ENCODE measurements at regions not wholly inside any gene's neighbourhood (a gene's known extent, or its start where the extent isn't known, plus 50 kb on each side); places are given as distances from the start of the nearest gene placed in this dataset.

- DNase-seq (ENCODE audit: low read depth), result no peak
Measured at GRCh38 chr2:237171396-237171795, 85.7 kb downstream of the COPS8 start.

GRCh38 chr2:237171881-237172280 is 86.2 kb downstream of the COPS8 start:
- no peak for DNase-seq (ENCODE audit: low read depth)

GRCh38 chr2:237177052-237177451 is 91.4 kb downstream of the COPS8 start:
- DNase-seq (ENCODE audit: low read depth), result no peak

GRCh38 chr2:237177986-237178385 is 92.3 kb downstream of the COPS8 start:
- DNase-seq (ENCODE audit: low read depth), result no peak

- DNase-seq (ENCODE audit: low read depth), result no peak
Measured at GRCh38 chr2:237178396-237178795, 92.7 kb downstream of the COPS8 start.

- no peak for DNase-seq (ENCODE audit: low read depth)
Measured at GRCh38 chr2:237179161-237179560, 93.5 kb downstream of the COPS8 start.

- no peak for DNase-seq (ENCODE audit: low read depth)
Measured at GRCh38 chr2:237180187-237180586, 94.5 kb downstream of the COPS8 start.

GRCh38 chr2:237180987-237181386 is 95.3 kb downstream of the COPS8 start:
- no peak for DNase-seq (ENCODE audit: low read depth)

- no peak for DNase-seq (ENCODE audit: low read depth)
Measured at GRCh38 chr2:237181844-237182243, 96.2 kb downstream of the COPS8 start.

- no peak for DNase-seq (ENCODE audit: low read depth)
Measured at GRCh38 chr2:237182422-237183123, 96.9 kb downstream of the COPS8 start.

- DNase-seq (ENCODE audit: low read depth), result no peak
Measured at GRCh38 chr2:237184192-237184918, 98.7 kb downstream of the COPS8 start.

GRCh38 chr2:237184919-237185552 is 99.3 kb downstream of the COPS8 start:
- DNase-seq (ENCODE audit: low read depth), result no peak

- no peak for DNase-seq (ENCODE audit: low read depth)
Measured at GRCh38 chr2:237185553-237185925, 99.8 kb downstream of the COPS8 start.

GRCh38 chr2:237189799-237190198 is 104.1 kb downstream of the COPS8 start:
- DNase-seq (ENCODE audit: low read depth), result no peak

- DNase-seq (ENCODE audit: low read depth), result no peak
Measured at GRCh38 chr2:237190966-237191713, 105.5 kb downstream of the COPS8 start.

GRCh38 chr2:237191714-237192081 is 106.0 kb downstream of the COPS8 start:
- DNase-seq (ENCODE audit: low read depth), result no peak

- DNase-seq (ENCODE audit: low read depth), result no peak
Measured at GRCh38 chr2:237192881-237193280, 107.2 kb downstream of the COPS8 start.

GRCh38 chr2:237193436-237193835 is 107.7 kb downstream of the COPS8 start:
- no peak for DNase-seq (ENCODE audit: low read depth)

GRCh38 chr2:237194081-237194480 is 108.4 kb downstream of the COPS8 start:
- no peak for DNase-seq (ENCODE audit: low read depth)

- no peak for DNase-seq (ENCODE audit: low read depth)
Measured at GRCh38 chr2:237194906-237195305, 109.2 kb downstream of the COPS8 start.

GRCh38 chr2:237195396-237196120 is 109.9 kb downstream of the COPS8 start:
- DNase-seq (ENCODE audit: low read depth), result no peak

GRCh38 chr2:237196409-237196808 is 110.7 kb downstream of the COPS8 start:
- DNase-seq (ENCODE audit: low read depth), result no peak

Data from activated T-cell treated with anti-CD3 and anti-CD28 coated beads for 1 hour (primary cell).